ENCODE measurements at regions not wholly inside any gene's neighbourhood (a gene's known extent, or its start where the extent isn't known, plus 50 kb on each side); places are given as distances from the start of the nearest gene placed in this dataset.

DNA sequence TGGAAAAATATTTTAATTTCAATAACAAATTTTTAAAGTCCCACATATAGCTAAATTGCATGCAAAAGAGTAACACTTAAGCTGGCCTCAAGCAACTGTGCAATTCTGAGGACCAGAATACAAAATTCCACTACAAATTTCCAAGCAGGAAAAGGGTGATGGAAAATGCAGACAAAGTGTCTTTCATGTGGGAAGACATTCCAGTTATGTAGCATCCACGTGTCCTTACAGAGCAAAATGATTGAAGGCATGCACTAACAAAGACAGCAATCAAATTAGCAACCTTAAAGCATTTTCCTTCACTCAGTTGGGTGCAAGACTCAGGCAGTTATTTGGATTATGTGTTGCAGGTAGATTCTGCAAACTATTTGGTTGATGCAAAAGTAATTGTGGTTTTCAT lies 203.7 kb downstream of the HERPUD2 start:
- no peak for TF ChIP-seq CTCF (IDR thresholded peaks at IDR 0.05)
- TF ChIP-seq POLR2A (IDR thresholded peaks at IDR 0.05): no peak
- no peak for TF ChIP-seq EP300 (IDR thresholded peaks at IDR 0.05)
